GM18505 (cell line): ENCODE measurements at regions not wholly inside any gene's neighbourhood (a gene's known extent, or its start where the extent isn't known, plus 50 kb on each side); places are given as distances from the start of the nearest gene placed in this dataset.

Source experiments
- ATAC-seq: cut with Tn5 transposase; IDR thresholded peaks from one replicate; pipeline ENCODE4 v1.9.1; 2021; ENCODE audit not compliant: unreplicated experiment
- POLR2A ChIP-seq: IDR thresholded peaks from 4 replicates; pipeline ENCODE4 v1.6.1; 2011; ENCODE audit warnings: borderline replicate concordance; ENCODE audit not compliant: insufficient read depth, insufficient read length; ENCODE audit errors: extremely low read depth

DNA sequence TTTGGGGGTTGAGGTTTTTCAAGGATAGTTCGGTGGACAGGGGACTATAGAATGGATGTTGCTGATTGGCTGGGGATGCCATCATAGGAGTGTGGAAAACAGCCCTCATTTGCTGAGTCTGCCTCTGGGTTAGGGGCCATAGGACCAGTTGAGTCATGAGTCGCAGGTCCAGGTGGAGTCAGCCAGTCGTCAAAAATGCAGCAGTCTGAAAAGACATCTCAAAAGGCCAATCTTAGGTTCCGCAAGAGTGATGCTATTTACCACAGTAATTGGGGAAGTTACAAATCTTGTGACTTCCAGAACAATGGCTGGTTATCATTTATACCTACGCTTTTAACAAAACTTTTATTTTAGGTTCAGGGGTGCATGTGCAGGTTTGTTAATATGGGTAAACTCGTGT, 276.0 kb upstream of the DMRT1 start:
- no peak for ATAC-seq
- TF ChIP-seq POLR2A: no peak

DNA sequence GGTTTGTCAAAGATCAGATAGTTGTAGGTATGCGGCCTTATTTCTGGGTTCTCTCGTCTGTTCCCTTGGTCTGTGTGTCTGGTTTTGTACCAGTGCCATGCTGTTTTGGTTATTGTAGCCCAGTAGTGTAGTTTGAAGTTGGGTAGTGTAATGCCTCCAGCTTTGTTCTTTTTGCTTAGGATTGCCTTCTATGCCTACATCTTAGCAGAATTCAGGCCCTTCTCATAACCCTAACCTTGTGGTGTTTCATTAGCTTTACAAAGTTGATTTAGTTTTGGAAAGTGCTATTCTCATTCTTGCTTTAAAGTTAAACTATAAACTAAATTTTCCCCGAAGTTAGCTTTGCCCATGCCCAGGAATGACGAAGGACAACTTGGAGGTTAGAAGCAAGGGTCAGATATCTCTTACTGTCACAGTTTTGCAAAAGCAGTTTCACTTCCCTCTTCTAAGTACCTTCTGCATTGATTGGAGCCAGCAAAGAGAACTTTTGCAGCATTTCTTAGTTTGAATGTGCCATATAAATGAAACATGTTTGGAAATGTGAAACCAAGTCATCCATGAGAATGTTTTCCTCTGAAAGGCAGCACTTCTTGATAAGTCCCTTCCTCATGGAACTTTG, 274.3 kb upstream of the DMRT1 start:
- peak; percentile 96 for ATAC-seq
- TF ChIP-seq POLR2A: no peak

DNA sequence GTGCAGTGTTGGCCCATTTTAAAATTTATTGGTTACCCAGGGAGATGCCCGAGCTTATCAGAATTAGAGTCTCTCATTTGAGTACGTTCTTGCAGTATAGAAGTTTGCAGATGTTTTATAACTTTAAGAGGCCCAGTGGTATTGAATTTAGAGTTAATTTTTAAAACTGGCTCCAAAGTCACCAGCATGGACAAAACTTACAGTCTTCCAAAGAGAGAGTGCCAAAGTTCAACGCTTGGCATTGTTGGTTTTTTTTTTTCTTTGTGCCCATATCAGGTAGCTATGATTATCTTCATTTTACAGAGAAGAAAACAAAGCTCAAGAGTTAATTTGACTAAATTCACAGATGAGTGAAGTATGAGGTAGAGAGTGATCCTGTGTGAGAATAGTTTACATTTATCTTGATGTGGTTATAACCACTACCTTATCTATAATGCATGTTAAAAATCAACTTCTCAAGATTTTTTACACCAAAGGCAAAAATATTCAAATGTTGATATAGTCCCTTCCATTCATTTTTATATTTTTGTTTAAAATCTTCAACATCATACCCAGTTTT, 273.7 kb upstream of the DMRT1 start:
- ATAC-seq: no peak
- TF ChIP-seq POLR2A: no peak

DNA sequence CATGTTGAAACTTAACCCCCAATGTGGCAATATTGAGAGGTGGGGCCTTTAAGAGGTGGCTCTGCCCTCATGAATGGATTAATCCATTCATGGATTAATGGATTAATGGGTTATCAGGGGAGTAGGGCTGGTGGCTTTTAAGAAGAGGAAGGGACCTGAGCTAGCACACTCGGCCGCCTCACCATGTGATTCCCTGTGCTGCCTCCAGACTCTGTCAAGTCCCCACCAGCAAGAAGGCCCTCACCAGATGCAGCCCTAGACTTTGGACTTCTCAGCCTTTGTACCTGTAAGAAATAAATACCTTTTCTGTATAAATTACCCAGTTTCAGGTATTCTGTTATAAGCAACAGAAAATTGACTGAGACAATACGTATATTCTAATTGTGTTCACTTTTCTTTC, 272.2 kb upstream of the DMRT1 start:
- ATAC-seq: no peak
- no peak for TF ChIP-seq POLR2A

DNA sequence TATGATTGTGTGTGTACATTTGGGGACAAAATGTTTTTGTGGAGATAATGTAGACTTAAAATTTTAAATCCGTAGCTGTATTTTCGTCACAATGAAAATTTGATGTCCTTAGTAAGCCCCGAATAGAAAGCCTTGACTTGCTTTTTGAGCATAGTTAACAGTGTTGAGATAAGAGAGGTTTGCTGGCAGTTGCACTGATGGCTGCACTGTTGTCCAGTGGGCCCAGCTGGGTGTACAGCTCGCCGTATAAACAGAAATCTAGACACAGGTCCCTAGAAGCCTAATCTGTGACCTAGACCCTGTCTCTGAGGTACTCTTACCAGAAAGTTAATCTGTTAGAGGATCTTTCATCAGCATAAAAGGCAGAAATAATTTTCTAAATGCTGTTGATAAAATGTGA, 271.3 kb upstream of the DMRT1 start:
- no peak for ATAC-seq

DNA sequence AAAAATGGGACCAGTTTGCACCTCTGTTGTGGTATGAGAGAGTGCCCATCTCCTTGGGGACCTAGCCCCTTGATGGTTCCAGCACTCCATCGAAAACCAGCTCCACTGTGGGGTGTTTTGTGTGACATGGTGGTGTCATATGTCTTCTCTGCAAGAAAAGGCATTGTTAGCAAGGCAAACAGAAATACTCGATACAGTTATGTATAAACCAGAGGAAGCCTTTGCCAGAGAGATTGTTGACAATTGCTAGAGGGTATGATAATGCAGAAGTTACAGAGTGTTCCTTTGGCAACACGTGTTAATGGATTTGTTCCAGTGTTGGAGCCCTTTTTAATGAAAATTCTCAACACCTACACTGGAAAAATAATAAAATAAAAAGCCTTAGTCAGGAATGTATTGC, 270.4 kb upstream of the DMRT1 start:
- no peak for ATAC-seq
- no peak for TF ChIP-seq POLR2A

More for the DNA sequence above, 271.3 kb upstream of the DMRT1 start:
- TF ChIP-seq POLR2A: no peak

DNA sequence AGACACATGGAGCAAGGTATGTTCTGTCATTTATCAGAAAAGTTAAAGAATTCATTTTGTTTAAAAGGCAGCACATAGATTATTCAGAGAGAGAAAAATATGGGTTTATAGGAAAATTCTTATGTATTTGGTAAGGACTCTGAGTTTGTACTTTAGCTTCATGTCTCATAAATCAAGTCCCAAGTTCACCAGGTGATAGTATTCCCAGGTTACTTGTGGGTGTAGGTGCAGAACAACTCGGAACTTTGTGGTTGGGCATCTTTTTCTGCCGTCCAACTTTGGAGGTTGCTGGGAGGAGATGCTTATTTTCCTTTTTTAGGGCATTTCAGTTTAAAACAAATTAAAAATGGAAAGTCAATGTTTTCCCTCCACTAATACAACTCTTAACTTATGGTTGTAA, 269.8 kb upstream of the DMRT1 start:
- ATAC-seq: no peak
- TF ChIP-seq POLR2A: no peak

DNA sequence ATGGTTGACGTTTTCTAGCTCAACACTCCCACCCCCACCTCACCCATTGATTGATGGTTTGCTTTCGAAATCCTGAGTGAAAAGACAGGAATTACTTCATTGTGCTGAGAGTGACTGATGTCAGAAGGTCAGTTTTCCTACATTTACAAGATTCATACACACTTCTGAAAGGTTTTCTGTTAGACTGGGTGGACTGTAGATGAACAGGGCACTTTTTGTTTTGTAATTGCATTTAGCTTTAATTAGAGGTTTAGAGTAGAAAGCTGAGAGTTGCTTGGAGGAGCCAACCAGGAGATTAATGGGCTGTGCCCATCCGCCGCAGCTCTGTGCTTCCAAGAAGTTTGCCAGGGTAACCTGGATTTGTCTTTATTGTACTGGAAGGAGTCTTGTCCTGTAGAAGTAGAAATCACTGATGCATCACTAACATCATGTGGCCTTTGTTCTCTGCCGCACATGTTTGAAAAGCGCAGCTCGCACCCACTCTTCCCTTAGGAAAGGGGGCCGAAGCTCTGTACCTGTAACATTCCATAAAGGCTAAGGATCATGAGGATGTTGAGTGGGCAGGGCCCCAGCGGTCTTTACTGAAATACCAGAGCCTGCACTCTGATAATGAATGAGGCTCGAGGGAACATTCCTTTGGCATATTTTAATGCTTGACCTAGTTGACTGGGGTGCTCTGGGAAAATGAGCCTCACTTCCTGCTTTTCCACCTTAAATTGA, 267.6 kb upstream of the DMRT1 start:
- no peak for TF ChIP-seq POLR2A
- ATAC-seq: no peak

DNA sequence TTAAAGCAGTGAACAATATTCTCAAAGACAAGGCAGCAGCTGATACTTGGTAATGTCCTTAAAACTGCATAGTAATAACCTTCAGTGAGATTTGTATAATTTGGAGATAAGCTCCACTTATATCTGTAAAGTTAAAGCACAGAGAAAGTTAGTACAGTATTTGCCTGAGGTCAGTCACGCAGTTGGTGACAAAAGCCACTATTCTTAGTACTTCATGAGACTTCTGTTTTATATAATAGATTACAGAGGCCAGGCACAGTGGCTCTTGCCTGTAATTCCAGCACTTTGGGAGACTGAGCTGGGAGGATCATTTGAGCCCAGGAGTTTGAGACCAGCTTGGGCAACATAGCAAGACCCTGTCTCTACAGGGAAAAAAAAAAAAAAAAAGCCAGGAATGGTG, 266.4 kb upstream of the DMRT1 start:
- TF ChIP-seq POLR2A: no peak
- ATAC-seq: no peak

DNA sequence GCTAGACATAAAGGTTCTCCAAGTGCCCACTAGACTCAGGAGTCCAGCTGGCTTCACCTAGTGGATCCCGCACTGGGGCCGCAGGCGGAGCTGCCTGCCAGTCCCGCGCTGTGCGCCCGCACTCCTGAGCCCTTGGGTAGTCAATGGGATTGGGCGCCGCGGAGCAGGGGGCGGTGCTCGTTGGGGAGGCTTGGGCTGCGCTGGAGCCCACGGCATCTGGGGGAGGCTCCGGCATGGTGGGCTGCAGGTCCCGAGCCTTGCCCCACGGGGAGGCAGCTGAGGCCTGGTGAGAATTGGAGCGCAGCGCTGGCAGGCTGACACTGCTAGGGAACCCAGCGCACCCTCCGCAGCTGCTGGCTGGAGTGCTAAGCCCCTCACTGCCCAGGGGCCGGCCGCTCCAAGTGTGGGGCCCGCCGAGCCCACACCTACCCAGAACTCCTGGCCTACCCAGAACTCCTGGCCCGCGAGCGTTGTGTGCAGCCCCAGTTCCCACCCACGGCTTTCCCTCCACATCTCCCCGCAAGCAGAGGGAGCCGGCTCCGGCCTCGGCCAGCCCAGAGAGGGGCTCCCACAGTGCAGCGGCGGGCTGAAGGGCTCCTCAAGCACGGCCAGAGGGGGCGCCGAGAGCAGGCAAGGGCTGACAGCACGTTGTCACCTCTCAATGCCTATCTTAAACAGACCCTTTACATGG, 260.7 kb upstream of the DMRT1 start:
- TF ChIP-seq POLR2A: no peak
- no peak for ATAC-seq

DNA sequence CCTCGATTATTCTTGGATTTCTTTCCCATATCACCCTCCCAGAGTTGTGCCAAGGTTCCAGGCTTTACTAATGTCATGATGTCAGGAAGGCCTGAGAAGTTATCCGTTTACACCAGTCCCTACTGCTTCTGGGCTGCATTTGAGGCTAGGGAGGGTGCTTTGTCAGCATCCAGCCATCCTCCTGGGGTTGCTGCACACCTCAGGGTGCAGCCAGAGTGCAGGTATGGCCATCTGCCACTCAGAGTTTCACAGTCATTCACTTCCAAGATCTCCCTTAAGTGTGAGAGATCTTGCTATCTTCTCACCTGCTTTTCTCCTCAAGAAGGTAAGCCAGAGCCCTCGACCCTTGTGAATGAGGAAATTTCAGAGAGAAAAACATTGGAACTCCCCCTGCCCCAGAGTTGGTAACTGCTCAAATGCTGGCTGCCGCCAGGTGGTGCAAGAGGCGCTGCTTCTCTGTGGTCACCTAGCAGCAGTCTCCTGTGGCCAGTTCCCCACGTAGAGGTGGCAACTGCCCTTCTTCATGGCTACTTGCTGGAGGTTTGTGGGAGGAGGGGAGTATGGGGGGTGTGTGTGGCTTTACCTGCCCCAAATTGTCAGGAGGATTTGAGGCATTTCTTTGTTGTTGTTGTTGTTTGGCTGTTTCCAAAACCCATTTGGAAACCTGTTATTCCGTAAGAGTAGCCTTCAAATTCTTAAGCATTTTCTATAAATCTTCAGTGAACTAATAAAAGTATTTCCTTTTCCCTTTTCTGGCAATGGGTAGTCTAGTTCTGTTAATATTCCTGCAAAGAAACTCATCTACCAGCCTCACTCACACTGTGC, 259.6 kb upstream of the DMRT1 start:
- ATAC-seq: no peak
- no peak for TF ChIP-seq POLR2A

DNA sequence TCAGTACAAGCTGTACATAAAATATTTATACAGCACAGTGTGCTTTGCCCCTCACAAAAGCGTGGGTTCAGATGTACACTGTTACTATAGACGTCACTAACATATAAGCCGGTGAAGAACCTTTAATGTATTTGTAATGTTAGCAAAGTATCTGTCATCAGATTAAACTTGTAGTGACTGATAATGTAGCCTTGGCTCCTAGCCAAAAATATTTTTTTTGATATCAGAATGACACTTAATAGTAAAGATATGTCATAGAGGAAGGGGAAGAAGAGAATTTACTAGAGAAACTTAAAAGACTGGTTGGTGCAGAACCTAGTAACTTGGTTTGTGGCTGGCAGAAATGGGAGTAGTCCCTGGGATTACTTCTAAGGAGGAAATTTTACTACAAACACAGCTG, 258.7 kb upstream of the DMRT1 start:
- ATAC-seq: no peak

DNA sequence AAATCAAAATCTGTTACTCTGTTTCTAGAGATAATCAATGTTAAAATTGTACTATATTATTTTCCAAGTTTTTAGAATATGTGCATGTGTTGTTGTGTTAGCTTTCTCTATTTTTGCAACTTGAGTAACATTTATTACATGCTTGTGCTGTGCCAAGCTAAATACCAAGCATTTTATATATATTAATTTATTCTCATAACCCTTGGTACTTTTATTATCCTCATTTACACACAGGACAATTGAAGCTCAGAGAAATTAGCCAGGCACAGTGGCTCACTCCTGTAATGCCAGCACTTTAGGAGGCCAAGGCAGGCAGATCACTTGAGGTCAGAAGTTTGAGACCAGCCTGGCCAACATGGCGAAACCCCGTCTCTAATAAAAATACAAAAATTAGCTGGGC, 254.0 kb upstream of the DMRT1 start:
- no peak for TF ChIP-seq POLR2A
- ATAC-seq: no peak

More for the DNA sequence above, 258.7 kb upstream of the DMRT1 start:
- no peak for TF ChIP-seq POLR2A

DNA sequence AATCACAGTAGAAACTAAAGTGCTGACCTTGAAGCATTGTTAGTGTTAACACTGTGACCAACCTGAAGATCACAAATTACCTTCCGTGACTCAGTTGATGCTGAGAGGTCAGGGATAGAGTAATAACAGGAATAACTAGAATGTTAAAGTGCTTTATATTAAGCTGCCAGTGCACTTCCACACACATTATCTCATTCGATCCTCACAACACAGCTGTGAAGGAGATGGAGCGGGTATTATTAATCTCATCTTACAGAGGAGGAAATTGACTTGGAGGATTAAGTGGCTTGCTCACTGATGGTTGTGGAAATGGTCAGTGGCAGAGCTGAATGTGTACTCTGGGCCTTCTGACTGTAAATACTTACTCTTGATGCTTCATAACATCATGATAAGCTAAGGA, 252.5 kb upstream of the DMRT1 start:
- no peak for TF ChIP-seq POLR2A
- no peak for ATAC-seq

DNA sequence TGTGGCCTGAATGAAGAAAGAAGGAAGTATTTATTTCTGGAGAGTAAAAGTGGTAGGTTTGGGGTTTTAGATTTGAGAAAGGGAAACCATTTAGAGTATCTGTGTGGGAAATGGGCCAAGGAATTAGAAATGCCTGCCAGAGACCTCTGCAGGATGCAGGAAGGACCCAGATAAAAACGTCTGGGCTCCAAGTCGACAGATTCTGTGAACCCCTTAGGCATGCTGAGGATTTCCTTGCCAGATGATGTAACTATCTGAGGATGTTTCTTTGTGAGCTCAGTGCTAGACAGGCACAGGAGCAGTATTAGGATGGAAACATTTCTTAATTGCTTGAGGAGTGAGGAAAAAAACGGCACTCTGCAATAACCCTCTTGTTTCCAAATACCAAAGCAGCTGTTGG, 251.8 kb upstream of the DMRT1 start:
- ATAC-seq: no peak
- no peak for TF ChIP-seq POLR2A
